GM21717 (cell line): ENCODE measurements at regions not wholly inside any gene's neighbourhood (a gene's known extent, or its start where the extent isn't known, plus 50 kb on each side); places are given as distances from the start of the nearest gene placed in this dataset.

ENCODE experiments used
- ATAC-seq: cut with Tn5 transposase; IDR thresholded peaks from one replicate; pipeline ENCODE4 v1.9.1; 2021; ENCODE audit warnings: mild to moderate bottlenecking, moderate library complexity; ENCODE audit not compliant: unreplicated experiment

GRCh38 chr3:178483704-178484103 lies 52.5 kb upstream of the KCNMB2 start:
- ATAC-seq: no peak

- ATAC-seq: no peak
Observed at GRCh38 chr3:178485756-178486155, 50.5 kb upstream of the KCNMB2 start.
